OCI-LY1 (cell line): ENCODE measurements at regions not wholly inside any gene's neighbourhood (a gene's known extent, or its start where the extent isn't known, plus 50 kb on each side); places are given as distances from the start of the nearest gene placed in this dataset.

Source experiments
- EZH2 ChIP-seq: fragments of 200-600 bp; sonication (generic), shearing (Covaris generic); IDR thresholded peaks from 2 replicates; pipeline ENCODE4 v1.8.0; 2017; ENCODE audit warnings: borderline replicate concordance, mixed run types, mild to moderate bottlenecking, antibody characterized with exemption, low read length, moderate library complexity, mixed read lengths
- TF ChIP-seq, protein P1 (sequence below): fragments of 200-600 bp; sonication (generic), shearing (Covaris generic); IDR thresholded peaks from 2 replicates; pipeline ENCODE4 v1.5.1; 2017; ENCODE audit warnings: mild to moderate bottlenecking, antibody characterized with exemption, low read length, moderate library complexity, mixed read lengths

DNA sequence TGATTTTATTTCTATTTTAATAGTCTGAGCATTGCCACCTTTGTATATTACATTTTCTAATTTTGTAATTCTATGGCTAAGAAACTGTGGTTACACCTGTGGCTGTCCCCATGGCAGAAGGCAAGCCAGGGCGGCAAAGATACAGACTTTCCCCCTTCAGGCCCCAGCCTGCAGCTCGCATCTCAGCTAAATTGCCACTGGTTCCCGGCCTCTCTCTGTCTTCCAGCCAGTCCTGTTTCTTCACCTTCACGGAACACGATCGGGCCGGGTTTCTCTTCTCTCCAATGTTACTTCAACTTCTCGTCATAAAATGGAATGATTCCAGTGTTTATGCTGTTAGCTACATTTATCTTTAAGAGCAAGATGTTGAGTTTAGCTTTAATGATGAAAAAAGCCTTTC, 124.5 kb upstream of the ZNF507 start:
- TF ChIP-seq, protein P1, sequence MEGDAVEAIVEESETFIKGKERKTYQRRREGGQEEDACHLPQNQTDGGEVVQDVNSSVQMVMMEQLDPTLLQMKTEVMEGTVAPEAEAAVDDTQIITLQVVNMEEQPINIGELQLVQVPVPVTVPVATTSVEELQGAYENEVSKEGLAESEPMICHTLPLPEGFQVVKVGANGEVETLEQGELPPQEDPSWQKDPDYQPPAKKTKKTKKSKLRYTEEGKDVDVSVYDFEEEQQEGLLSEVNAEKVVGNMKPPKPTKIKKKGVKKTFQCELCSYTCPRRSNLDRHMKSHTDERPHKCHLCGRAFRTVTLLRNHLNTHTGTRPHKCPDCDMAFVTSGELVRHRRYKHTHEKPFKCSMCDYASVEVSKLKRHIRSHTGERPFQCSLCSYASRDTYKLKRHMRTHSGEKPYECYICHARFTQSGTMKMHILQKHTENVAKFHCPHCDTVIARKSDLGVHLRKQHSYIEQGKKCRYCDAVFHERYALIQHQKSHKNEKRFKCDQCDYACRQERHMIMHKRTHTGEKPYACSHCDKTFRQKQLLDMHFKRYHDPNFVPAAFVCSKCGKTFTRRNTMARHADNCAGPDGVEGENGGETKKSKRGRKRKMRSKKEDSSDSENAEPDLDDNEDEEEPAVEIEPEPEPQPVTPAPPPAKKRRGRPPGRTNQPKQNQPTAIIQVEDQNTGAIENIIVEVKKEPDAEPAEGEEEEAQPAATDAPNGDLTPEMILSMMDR, result no peak
- TF ChIP-seq EZH2, result no peak
